Fibroblast of villous mesenchyme (primary cell): ENCODE measurements at regions not wholly inside any gene's neighbourhood (a gene's known extent, or its start where the extent isn't known, plus 50 kb on each side); places are given as distances from the start of the nearest gene placed in this dataset.
"Not testable (repeated sequence)": the region's sequence is repeated elsewhere in the genome, so short reads cannot be mapped to it uniquely, and the experiment has no call there.

ENCODE experiments used
- DNase-seq: peaks from one replicate; pipeline ENCODE4 v3.0.0-alpha.2; 2010; ENCODE audit warnings: low read depth
- H3K4me3 ChIP-seq: 2 replicates; pipeline ENCODE4 v1.5.1; 2011; ENCODE audit warnings: low read depth, mild to moderate bottlenecking, low read length
- TF ChIP-seq, protein P1 (sequence below): IDR thresholded peaks from 2 replicates; pipeline ENCODE4 v1.5.1; 2012; ENCODE audit warnings: low read depth, mild to moderate bottlenecking, low read length; ENCODE audit not compliant: insufficient read depth

DNA sequence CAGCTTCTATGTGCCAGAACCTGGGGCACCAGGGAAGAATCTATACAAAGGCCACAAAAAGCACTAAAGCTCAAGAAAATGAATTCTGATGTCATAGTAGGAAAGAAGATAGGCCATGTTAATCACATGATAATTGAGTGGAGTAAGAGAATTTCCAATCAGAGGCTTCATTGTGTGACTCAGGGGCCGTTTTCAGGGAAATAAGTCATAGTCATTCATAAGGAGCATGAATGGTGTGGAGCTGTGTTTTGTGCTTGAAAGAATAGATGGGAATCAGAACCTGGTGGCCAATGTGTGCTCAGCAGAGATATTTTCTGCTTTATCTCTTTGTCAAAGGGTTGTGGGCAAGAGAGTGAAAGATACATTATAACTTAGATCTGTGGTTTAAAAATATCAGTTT lies 102.4 kb upstream of the ZDHHC15 start:
- DNase-seq: no peak
- H3K4me3 ChIP-seq: no peak overlapping the region
- TF ChIP-seq, protein P1, sequence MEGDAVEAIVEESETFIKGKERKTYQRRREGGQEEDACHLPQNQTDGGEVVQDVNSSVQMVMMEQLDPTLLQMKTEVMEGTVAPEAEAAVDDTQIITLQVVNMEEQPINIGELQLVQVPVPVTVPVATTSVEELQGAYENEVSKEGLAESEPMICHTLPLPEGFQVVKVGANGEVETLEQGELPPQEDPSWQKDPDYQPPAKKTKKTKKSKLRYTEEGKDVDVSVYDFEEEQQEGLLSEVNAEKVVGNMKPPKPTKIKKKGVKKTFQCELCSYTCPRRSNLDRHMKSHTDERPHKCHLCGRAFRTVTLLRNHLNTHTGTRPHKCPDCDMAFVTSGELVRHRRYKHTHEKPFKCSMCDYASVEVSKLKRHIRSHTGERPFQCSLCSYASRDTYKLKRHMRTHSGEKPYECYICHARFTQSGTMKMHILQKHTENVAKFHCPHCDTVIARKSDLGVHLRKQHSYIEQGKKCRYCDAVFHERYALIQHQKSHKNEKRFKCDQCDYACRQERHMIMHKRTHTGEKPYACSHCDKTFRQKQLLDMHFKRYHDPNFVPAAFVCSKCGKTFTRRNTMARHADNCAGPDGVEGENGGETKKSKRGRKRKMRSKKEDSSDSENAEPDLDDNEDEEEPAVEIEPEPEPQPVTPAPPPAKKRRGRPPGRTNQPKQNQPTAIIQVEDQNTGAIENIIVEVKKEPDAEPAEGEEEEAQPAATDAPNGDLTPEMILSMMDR: no peak

DNA sequence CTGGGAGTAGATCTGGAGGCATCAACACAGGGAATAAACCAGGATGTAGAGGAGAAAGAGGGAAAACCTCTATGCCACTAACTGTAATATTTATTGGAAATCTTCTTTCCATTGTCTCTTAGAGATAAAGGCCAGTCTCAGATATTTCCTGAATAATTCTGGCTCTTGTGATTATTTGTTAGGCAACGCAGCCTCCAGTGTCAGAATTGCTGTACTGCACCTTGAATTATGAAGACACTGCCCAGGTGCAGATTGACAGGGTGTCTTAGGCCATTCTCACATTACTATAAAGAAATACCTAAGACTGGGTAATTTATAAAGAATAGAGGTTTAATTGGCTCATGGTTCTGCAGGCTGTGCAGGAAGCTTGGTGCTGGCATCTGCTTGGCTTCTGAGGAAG lies 100.7 kb upstream of the ZDHHC15 start:
- no peak for DNase-seq
- TF ChIP-seq, protein P1: no peak
- no peak overlapping the region for H3K4me3 ChIP-seq

DNA sequence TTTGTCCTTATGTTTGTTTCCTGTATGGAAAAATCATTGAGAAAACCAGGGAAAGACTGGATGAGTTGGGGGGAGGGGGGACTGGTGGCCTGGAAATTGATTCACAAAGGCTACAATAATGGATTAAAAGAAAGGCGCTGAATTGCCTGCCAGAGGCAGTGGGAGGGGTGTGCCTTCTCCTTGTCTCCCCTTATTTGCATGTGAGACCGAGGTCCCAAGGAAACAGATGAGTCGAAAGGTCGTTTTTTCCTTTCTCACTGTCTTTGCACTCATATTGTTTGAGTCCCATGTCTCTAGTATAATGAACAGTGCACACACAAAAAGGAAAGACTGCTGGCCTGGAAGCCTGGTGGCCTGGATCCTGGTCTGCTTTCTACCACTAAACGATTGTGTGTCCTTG lies 86.6 kb upstream of the ZDHHC15 start:
- no peak overlapping the region for H3K4me3 ChIP-seq
- no peak for DNase-seq
- TF ChIP-seq, protein P1: no peak

DNA sequence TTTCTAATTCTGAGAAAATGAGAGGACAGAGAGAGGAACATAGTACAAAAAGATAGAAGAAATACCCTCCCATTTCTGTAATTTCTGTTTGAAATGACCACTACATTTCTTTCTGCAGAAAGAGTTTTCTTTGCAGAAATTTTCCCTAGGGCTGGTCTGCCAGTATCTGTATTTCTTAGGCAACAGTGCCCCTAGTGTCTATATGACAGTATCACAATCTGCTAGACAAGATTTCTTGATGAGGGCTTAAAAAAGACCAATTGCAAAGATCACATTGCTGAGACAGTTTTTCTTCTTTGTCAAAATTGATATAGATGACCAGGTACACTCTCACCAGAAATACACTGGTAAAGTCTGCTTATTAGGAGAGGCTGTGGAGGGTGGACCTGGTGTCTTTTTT lies 81.0 kb upstream of the ZDHHC15 start:
- no peak overlapping the region for H3K4me3 ChIP-seq
- peak; percentile 19 for DNase-seq
- TF ChIP-seq, protein P1: peak; percentile 49

DNA sequence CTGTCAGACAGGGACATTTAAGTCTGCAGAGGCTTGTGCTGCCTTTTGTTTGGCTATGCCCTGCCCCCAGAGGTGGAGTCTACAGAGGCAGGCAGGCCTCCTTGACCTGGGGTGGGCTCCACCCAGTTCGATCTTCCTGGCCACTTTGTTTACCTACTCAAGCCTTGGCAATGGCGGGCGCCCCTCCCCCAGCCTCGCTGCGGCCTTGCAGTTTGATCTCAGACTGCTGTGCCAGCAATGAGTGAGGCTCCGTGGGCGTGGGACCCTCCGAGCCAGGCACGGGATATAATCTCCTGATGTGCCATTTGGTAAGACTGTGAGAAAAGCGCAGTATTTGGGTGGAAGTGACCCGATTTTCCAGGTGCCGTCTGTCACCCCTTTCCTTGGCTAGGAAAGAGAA lies 79.2 kb upstream of the ZDHHC15 start:
- DNase-seq: not testable (repeated sequence)

DNA sequence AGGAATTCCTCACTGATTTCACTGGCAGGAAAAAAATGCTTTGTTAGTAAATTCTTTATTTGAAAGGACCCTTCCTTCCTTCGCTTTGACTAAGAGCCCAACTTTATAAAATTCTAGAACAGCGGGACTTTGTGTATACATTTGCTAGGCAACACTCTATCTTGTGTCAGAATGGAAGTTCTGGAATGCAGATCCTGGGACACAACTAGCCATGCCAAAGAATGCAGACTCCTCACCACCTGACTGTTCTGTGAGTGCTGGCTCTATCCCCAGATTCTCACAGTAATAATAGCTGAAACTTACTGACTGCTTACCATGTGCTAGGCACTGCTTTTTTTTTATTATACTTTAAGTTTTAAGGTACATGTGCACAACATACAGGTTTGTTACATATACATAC lies 73.3 kb upstream of the ZDHHC15 start:
- no peak for DNase-seq
- H3K4me3 ChIP-seq: no peak overlapping the region
- TF ChIP-seq, protein P1: no peak

More for the DNA sequence above, 79.2 kb upstream of the ZDHHC15 start:
- not testable (repeated sequence) for H3K4me3 ChIP-seq

DNA sequence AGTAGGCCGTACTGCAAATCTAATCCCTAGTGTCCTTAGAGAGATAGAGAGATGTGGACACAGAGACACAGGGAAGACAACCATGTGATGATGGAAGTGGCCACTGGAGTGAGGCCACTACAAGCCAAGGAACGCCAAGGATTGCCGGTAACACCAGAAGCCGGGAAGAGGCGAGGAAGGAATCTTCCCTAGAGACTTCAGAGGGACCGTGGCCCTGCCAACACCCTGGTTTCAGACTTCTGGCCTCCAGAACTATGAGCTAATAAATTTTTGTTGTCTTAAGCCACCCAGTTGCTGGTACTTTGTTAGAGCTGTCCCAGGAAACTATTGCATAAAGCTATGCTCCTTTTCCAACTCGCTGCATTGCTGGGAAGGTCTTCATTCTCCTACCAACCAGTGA lies 70.3 kb upstream of the ZDHHC15 start:
- H3K4me3 ChIP-seq, DNase-seq: not testable (repeated sequence)

DNA sequence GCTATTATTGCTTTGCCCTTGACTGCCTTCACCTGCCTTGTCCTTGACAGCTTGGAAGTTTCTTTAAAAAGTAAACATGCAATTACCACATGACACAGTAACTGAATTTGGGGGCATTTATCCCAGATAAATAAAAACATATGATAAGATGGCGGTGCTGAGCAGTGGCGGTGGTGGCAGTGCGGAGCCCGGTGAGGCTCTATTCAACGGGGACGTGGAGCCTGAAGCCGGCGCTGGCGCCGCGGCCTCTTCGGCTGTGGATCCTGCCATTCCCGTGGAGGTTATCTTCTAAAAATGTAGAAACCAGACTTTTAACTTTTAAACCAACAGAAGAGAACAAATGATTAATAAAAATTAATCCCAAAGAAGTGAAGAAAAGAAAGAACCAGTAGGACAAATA lies 59.7 kb upstream of the ZDHHC15 start:
- TF ChIP-seq, protein P1: no peak
- DNase-seq: no peak
- H3K4me3 ChIP-seq: no peak overlapping the region
